GM19324 (cell line): ENCODE measurements at regions not wholly inside any gene's neighbourhood (a gene's known extent, or its start where the extent isn't known, plus 50 kb on each side); places are given as distances from the start of the nearest gene placed in this dataset.

Experiments used
- ATAC-seq: cut with Tn5 transposase; IDR thresholded peaks from one replicate; pipeline ENCODE4 v1.9.1; 2021; ENCODE audit warnings: mild to moderate bottlenecking, moderate library complexity; ENCODE audit not compliant: unreplicated experiment, low FRiP score

DNA sequence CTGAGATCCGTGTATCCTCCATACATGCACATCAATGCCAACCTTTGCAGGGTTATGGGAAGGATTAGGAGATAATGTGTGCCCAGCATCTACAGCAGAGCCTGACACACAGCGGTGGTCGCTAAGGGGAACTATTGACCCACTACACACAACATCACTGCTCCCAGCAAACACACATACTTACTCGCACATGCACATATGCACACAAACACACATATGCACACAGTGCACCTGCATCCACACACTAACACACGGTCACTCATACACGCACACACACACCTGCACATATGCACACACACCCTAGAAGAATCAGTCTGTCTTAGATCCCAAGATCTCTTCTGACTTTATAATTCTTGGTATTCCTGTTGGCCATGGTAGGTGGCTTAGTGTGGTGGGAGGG, 118.3 kb downstream of the GYPC start:
- ATAC-seq, result no peak

DNA sequence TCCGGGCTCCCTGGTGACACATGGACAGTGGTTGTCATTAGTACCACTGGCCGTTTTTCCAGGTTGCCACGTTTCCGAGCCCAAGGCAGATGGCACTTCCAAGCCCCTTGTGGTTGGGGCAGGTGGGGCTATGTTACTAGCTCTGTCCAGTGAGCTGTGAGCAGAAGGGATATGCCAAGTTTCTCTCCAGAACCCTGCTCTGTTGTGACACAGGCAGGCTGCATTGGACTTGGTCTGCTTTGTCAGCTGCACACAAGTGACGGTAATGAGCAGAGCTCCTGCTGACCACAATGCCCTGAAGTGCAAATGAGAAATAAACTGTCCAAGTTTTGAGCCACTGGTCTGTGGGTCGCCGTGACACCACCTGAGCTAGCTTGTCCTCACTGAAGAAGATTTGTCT, 118.8 kb downstream of the GYPC start:
- ATAC-seq, result no peak

DNA sequence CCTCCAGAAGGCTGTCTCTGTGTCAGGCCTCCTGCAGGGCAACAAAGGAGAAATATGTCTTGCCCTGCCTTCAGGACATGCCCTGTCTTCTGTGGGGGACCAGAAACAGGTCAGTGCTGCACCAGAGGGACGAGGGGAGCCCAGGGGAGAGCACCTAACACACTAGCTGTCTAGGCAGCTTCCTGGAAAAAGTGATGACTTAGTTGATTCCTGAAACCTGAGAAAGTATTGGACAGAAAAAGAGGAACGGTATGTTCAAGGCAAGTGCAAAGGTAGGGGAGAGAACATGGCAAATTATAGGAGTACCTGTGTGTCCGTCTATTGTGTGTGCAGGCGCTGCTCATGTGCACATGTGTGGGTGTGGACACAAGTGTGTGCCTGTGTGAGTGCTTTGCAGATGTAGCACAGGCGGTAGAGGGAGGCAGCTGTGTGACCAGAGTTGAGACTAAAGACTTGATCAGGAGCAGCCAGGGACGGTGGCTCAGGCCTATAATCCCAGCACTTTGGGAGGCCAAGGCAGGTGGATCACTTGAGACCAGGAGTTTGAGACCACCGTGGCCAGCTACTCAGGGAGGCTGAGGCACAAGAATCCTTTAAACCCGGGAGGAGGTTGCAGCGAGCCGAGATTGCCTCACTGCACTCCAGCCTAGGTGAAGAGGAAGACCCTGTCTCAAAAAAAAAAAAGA, 119.5 kb downstream of the GYPC start:
- ATAC-seq, result no peak

DNA sequence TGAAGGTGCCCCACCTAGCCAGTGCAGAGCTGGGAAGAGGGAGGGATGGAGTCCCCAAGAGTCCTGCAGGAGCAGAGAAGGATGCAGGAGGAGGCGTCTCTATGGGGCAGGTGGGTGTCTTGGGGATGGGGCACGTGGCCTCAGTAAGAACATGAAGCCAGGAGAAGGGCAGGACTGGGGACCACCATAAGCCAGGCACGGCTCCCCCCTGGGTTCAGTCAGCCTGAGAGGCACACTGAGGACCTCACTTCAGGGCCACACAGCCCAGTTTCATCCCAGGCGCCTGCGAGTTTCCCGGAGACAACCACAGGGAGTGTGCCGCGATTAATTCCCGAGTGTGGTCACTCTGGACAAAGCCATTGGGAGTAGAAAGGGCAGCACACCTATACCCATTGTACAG, 120.3 kb downstream of the GYPC start:
- ATAC-seq, result no peak

DNA sequence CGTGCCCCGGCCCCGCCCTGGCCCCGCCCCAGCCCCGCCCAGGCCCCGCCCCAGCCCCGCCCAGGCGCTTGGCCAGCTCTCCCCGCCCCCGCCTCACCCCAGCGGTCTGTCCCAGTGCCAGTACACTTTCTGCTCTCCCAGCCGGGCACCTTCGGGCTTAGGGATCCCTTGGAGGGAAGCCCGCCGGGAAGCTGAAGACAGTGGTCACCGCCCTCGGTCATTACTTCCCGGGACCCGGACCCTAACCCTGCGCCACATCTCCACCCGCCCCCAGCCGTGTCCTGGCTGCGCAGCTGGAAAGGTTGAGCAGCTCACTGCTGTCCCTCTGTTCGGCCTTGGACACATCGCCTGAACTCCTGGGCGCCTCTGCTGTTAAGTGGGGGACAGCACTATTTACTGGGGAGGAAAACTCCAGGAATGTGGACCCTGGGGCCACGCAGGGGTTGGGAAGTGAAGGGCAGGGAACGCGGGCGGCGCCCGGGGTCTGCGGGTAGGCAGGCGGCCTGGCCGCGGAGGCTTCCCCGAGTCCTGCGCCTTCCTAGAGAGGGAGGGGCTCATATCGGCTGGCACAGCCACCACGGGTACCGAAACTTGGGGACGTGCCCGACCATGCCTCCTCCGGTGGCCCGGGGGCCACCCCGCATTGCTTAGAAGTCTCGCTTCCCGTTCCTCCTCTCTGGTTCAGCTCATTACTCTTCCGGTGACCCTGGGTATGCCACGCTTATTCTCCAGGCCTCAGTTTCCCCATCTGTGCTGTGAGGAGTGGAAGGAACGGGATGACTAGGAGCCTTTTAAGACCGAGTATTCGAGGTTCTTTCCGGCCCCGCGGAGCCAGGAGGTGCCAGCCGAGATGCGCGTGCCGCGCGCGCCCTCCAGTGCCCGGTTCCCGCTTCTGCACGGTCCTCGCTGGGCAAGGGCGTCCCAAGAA, 121.0 kb downstream of the GYPC start:
- peak; percentile 89 for ATAC-seq

DNA sequence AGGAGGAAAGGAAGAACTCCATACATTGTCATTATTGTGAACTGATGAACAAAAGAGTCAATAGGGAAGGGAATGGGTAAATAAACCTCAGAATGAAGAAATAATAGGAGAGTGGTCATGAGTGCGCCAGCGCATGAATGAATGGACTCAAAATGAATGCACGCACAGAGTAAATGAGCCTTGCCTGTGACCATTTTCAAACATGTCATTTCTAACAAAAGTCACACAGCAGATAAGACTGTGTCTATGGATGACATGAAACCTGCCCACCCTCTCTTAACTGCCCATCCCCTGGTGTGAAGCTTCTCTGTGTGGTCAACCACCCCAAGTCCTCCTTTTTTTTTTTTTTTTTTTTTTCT, 121.1 kb upstream of the TEX51 start:
- no peak for ATAC-seq

DNA sequence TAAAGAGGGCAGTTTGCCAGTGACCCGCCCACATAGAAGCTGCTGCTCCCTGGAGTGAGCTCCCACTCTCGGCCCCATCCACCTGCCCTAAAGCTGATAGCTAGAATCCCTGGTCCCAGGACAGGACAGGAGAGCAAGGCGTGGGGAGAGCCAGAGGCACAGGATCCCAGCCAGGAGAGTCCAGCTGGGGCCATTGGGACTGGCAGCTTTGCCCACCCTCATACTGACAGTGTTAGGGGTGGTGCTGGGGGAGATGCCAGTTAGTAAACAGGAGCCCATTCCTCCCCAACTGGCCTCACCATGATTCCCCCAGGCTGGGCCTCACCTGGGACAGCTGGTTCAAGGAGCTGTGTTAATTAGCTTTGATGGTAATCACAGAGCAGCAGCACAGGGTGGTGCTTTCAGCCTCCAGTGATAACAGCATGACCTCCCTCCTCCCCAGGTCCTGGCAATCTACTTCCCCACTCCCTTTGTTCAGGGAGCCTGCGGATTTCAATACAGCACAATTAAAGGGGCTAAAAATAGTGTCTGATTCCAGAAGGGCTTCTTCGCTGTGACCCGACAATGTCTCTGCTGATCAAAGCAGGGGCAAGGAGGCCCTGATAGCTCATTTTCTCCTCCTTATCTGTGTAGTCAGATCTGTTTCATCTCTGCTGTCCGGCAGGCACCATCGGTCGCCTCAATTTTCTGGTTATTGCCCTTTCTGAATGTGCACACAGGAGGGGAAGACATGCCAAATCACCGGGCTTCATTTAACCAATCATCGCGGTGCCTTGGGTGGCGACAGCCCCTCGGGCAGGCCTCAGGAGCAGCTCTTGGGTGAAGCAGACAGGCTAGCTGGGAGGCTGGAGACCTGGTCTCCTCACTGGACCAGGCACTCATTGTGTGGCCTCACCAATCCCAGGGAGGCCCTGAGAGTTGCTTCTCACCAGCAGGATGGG, 119.9 kb upstream of the TEX51 start:
- no peak for ATAC-seq

DNA sequence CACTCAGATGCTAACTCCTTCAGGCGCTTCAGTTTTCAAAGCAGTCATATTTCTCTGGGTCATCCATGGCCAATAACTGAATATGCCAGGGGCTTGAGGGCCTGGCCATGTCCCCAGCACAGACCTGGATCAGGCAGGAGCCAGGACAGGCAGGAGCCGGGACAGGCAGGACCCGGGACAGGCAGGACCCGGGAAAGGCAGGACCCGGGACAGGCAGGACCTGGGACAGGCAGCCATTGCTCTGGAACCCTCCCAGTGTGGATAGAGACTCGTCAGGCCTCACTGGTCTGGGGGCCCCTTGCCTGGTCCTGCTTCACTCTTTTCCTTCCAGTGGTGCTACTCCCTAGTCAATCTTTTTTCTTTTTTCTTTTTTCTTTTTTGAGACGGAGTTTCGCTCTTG, 117.5 kb upstream of the TEX51 start:
- ATAC-seq, result no peak

DNA sequence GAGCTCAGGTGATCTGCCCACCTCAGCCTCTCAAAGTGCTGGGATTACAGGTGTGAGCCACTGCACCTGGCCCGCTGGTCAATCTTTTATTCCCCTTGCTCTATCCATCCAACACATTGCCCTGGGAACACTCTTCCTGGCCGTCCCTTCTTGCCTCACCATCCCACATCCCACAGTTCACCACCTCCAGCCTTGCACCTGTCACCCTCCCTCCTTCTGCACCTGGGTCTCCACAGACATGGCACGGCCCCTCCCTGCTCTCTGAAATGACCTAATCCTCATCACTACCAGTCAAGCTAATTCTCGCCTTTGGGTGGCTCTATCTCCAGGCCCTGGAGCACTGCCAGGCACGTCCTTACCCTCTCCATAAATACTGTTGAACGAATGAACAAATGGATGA, 116.9 kb upstream of the TEX51 start:
- no peak for ATAC-seq

DNA sequence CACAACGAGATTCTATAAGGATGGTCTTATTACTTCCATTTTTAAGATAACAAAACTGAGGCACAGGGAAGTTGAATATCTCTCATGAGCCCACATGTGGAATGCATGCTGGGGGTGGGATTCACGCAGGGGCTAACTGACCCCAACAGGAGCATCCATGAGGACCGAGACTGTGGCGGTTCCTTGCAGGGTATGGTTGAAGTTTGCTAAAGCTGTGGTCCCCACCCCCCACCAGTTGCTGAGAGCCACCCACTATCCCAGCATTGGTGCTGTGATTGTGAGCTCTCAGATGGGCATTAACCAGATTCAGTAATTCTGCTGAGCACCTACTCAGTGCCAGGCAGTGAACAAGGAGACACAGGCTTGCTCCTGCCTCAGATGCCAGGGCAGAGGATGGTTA, 116.0 kb upstream of the TEX51 start:
- no peak for ATAC-seq

DNA sequence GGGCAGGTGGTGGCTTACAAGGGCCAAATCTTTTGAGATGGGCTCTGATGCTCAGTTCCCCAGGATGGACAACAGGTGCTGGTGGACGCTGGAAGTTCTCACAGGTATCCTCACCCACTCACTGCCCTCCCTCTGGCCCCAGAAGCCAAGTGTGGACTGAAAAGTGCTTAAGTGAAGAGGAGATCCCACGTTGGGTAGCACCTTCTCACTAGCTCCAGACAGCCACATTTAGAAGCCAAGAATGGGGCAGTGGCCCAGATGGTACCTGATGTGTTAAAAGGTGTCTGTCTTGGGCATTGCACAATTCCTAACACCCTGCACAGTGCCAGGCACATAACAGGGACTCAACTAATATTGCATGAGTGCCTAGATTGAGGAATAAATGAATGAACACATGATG, 115.3 kb upstream of the TEX51 start:
- ATAC-seq, result no peak

DNA sequence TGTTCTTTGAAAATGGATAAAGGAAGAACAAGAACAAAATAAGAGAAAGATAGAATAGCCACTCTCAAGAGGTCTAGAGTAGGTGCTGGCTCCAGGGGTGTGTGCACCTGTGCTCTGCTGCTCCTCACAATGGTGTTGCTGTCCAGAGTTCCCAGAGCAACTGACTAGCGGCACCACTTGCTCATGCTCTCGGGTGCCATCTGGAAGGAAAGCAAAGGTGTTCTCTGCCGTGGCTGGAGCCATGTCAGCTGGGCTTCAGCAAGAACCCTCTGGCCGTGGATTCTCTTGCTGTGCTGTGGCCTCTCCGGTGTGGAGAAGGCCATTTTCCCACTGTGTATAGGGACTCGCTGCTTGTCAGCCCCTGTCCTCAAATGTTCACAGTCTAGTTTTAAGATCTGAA, 114.6 kb upstream of the TEX51 start:
- ATAC-seq, result no peak

DNA sequence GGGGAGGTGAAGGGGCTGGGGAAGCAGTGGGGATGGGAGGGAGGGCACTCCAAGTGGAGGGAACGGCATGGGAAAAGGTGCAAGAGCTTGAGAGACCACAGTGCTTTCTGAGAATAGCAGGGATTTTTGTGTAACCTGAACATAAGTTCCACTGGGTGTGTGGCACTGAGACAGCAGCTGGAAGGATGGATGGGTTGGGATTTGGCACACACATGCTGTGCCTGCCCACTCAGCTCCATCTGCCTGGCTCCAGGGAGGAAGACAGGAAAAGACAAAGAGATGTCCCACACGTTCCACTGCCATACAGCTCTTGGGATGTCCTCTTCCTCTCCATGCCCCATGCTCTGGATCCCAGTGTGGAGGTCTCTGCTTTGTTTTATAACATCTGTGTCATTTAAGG, 114.1 kb upstream of the TEX51 start:
- no peak for ATAC-seq

DNA sequence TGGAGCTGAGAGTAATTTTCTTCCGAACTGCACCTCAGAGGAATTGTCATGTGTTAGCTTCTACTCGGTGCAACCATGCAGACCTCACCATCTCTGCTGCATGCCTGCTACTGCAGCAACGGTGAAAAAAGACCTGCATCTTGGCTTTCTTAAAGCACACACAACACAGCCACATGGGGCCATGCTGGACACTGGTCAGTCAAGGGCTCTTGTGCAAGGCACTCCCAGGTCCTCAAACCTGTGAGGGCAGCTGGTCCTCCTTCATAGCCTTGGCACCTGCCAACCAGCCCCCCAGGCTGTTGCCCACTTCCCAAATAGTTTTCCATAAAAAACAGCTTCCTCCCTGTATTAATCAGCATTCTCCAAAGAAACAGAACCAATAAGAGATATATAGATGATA, 113.5 kb upstream of the TEX51 start:
- ATAC-seq, result no peak

DNA sequence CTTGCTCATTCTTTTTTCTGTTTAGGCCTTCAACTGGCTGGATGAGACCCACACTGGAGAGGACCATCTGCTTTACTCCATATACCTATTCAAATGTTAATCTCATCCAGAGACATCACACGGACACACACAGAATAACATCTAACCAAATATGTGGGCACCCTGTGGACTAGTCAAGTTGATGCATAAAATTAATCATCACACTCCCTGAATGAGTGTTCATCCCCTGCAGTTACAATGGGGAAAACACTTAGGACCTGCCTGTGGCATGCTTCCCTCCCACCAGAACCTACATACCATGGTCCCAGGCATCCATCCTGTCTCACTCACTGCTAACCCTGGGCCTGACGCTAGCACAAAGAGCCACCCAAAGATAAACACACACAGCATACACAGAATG, 112.8 kb upstream of the TEX51 start:
- no peak for ATAC-seq

DNA sequence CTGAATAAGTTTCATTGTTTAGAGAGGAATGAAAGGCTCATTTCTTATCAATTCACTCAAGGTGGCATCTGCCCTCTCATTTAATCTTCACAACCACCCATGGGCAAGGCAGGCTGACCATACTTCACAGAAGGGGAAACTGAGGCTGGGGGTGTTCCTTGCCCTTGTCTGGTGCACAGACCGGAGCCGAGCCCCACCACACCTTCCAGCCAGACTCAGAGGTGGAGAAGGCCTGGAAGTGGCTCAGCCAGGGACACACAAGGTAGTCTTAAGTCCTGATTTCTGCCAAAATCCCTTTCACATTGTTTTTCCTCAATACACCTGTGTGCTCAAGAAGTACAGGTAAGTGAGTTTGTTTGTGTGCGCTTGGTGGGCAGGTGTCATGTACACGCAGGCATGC, 111.9 kb upstream of the TEX51 start:
- no peak for ATAC-seq

DNA sequence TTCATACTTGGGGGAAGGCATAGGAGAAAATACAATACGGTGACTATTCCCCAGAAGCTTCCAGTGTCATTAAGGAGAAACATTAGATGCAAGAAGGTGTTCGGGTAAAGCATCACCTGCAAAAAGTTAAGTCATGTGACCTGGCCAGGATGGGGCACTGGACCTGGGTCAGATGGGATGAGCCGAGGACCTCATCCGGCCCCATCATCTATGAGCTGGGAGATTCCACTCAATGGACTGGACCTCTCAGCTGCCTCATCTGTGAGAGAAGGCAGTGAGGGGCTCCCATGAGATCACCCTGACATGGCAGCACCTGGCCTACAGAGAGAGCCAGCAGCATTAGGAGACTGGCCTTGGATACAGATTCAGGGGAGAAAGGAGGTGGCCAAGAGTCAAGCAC, 111.4 kb upstream of the TEX51 start:
- ATAC-seq, result no peak

DNA sequence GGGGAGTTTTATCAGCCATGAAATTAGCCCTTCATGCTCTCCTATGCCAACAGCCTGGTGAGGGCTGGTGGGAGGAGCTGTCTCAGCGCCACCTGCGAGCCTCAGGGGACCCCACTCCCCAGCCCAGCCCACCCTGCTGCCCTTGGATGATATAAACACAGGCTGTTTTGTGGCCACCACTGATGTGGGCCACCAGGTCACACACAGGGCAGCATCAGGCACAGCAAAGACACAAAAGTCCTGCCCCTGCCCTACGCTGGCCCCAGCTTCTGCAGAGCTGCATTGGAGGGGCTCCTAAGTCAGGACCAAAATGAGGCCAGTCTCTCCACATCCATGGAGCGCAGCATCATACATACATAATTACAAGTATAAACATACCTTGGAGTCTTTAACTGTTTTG, 110.6 kb upstream of the TEX51 start:
- no peak for ATAC-seq

DNA sequence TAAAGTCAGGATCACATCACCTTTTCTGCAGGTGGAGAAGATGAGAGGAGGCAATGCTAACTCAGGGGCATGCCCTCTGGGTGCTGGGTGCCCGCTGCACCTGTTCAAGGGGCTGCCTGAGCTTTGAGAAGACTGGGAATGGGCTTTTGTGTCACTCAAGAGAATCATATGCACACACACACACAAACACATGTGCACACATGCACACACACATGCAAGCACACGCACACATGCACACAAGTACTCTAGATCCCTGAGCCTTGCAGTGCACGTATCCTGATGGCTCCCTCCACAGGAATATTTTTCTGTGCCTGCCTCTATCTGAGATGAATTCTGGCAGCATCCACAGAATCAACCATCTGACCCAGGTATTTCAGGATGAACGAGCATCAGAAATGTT, 110.0 kb upstream of the TEX51 start:
- ATAC-seq, result no peak

DNA sequence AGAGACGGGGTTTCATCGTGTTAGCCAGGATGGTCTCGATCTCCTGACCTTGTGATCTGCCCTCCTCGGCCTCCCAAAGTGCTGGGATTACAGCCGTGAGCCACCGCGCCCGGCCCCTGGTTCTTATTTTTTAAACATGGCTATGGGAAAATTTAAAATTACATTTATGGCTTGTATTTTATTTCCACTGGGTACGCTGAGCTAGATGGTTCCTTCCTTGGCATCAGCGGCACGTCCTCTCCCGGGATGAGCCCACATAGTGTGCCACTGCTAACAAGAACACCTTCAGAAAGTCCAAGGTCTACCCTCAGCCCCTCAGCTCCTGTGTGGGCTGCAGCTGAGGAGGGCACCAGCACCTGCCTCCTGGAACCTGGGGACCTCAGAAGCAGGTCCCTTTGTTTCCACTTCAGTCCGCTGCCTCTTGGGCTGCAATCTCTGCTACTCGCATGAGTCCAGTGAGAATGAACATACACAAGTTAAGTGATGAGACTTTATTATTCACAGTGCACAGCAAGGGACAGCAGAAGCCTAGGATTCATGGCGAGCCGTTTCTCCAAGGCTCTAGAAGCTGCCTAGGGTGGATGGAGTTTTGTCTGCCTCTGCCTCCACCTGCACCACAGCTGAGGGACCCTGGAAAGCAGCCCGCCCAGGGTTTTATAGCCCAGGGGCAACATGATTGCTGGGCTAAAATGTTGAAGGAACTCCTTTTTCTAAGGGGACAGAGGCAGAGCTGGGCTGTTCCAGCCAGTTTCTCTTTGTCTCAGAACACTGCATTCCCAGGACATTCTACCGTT, 107.5 kb upstream of the TEX51 start:
- ATAC-seq, result no peak
